GM21576 (cell line): ENCODE measurements at regions not wholly inside any gene's neighbourhood (a gene's known extent, or its start where the extent isn't known, plus 50 kb on each side); places are given as distances from the start of the nearest gene placed in this dataset.

Experiments used
- ATAC-seq: cut with Tn5 transposase; IDR thresholded peaks from one replicate; pipeline ENCODE4 v1.9.1; 2021; ENCODE audit warnings: mild to moderate bottlenecking, moderate library complexity; ENCODE audit not compliant: unreplicated experiment

DNA sequence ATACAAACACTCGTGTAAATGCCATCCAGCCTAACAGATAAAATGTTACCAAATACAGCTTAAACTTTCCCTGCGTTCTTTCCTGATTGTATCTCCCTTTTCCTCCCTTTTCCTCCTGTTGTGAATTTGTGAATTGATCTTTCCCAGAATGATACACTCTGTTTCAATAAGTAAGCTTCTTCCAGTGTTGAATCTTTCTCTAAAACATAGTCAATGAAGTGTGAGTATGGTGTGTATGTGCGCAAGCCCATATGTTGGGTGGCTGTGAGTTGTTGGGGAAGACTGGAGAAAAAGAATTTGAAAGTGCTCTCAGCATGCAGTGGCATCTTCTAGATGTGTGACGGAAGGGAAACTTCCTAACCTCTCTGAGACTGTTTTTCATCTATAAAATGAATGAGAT, 143.1 kb upstream of the KLF4 start:
- no peak for ATAC-seq

DNA sequence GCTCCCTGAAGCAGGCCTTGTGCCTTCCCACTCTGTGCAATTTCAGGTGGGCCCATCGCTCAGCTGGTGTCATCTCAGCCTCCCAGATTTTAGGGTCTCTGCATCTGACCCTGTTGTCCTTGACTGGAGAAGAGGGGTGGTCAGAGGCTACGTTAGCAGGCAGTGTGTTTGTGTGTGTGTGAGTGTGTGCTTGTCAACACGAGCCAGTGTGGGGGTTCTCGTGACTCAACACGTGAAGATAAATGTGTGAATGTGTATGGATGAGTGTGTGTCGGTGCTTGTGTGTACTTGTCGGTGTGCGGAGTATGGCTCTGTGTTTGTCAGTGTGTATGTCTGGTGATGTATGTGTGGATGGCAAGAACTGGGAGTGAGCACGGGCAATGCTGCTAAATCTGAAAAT, 142.6 kb upstream of the KLF4 start:
- no peak for ATAC-seq

DNA sequence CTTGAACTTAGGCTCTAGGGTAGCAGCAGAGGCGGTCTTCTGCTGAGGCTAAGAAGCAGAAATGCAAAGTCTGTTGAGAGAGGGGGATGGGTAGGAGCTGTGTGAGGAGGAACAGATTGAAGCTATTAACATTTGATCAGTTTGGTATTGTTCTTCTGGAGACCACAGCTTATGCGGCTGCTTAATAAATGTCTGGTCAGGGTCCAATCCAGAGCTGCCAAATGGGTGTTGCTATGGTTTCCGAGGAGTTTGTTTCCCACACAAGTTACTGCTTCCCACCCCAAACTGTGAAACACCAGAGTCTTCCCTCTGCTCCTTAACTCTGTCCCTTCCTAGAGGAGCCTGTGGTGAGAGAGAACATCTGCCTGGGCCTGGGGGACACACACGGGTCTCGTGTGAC, 142.2 kb upstream of the KLF4 start:
- ATAC-seq: no peak

DNA sequence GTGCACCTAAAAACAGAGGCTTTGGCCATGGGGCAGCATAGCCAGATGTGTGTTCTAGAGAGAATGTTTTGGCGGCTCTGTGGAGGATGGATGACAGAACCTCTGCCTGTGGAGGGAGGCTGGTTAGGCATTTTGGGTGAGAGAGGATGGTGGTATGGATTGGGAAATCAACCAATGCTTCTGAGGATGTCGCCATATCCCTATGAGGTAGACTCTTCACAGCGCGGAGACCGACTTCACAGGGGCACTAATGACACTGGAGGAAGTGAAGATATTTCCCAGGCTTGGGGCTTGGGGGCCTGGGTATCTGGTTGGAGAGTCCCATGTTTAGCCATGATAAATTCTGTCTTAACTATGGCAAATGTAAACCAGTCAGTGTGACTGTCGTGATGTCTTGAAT, 140.6 kb upstream of the KLF4 start:
- no peak for ATAC-seq

DNA sequence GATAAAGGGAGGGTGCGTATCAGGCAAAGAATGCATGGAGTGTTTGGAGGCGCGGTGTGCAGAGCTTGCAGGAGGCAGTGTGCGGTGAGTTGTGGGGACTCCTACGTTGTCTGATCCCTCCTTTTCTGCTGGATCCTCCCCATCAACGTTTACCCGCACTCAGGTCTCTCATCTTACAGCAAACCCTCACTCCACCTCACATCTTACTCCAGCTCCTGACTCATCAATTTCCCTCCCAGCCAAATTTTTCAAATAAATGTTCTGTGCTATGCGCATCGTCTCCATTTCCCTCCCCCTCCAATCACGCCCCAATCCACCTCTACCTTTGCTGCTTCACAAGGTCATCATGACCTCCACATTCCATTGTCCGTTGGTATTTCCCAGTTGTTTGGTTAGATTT, 138.9 kb upstream of the KLF4 start:
- no peak for ATAC-seq

DNA sequence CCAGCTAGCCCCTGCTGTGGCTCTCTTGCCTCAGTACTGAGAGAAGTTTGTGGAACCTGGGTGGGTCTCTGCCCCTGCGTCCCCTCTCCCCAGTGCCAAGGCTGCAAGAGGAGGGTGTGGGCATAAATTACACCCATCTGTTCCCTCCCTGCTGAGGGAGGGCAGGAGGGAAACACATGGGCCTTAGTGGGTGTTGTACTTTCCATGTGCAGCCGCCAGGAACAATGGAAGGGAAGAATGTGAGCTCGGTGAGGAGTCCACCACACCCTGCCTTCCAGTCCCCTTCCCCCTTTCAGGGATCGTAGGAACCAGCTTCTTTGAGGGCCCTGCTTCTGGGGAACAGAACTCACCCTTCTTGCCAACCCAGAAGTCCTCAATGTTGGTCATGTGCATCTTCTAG, 138.2 kb upstream of the KLF4 start:
- ATAC-seq: no peak

DNA sequence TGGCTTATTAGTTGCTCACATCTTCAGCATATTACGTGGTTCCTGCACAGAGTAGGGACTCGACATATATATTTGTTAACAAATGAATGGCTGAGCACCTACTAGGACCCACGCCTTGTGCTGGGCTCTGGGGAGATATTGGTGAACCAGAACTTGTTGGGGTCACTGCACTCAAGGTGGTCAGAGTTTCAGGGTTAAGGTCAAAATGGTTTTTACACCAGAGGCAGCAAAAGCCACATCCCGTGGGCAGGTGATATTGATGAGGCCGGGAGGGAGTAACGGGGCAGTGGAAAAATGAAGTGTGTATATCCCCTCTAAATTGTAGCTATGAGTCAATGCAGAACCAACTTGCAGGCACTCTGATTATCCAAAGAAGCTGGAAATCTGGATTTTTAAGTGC, 136.5 kb upstream of the KLF4 start:
- no peak for ATAC-seq

DNA sequence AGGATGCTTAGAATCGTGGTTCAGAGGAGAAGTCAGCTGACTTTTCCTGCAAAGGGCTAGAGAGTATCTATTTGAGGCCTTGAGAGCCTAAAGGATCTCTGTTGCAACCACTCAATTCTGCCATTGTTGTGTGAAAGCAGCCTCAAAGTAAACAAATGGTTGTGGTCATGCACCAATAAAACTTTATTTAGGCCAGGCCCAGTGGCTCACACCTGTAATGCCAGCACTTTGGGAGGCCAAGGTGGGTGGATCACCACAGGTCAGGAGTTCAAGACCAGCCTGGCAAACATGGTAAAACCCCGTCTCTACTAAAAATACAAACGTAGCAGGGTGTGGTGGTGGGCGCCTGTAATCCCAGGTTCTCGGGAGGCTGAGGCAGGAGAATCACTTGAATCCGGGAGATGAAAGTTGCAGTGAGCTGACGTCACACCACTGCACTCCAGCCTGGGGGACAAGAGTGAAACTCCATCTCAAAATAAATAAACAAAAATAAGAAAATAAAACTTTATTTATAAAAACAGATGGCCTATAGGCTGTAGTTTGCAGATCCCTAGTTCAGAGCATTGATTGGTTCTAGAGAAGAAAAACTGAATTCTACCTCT, 135.9 kb upstream of the KLF4 start:
- ATAC-seq: no peak

DNA sequence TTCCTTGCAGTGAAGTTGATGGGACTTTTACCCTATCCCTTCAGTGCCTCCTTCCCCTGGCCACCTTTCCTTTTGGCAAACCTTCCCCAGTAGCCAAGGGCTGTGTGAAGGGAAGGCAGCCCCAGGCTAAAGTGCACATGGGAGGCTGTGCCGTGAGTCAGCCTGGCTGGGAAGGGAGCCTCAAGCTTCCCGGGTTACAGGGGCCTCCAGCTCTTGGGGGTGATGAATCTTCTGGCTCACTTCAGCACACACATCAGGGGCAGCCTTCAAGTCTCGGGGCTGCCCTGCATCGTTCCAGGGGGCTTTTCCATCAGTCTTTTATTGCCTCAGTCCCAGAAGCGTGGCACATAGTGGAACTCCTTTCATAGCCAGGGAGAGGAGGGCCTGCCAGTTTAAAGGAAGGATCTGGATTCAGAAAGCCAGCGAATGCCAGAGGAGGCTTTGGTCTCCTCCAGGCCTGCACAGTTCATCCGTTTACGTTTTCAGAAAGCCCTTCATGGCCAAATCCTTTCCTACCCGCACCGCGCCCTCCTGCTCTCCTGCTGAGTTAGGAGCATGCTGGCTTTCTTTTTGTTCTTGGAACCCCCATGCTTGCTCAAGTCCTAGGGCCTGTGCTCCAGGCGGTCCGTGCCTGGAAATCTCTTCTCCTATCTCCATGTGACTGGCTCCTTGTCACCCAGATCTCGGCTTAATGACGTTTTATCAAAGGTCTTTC, 134.8 kb upstream of the KLF4 start:
- no peak for ATAC-seq

DNA sequence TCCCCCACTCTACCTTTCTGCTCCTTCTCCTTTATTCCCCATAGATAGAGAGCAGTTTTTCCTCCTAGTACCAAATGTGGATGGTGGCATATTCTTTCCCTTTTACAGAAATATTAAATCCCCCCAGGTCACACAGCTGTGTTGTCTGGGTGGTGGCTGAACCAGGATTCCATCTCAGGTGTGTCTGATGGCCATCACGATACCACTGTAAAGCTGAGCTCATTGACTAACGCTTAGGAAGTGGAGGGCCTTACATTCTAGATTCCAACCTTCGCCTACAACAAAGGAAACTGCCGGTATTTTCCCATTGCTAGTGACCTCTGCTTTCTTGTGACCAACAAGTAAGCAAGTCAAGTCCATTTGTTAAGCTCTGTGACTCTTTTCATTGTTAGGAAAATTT, 131.9 kb upstream of the KLF4 start:
- ATAC-seq: no peak

DNA sequence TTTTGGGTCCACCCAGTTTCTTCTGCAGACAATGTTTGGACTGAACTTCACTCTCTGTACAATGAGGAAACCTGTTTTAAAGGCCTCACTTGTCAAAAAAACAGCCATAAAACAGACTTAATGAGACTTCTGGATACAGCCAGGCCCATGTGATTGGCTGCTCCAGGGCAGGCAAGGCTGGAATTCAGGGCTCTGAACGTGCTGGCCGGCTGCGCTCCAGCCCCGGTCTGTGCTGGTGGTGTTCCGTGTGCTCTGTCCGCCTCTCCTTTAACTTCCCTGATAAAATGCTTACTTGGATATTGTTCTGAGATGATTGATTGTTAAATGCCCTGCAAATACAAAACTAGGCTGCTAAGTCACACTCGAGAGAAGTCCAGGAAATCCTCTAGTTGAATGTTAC, 131.2 kb upstream of the KLF4 start:
- ATAC-seq: no peak

DNA sequence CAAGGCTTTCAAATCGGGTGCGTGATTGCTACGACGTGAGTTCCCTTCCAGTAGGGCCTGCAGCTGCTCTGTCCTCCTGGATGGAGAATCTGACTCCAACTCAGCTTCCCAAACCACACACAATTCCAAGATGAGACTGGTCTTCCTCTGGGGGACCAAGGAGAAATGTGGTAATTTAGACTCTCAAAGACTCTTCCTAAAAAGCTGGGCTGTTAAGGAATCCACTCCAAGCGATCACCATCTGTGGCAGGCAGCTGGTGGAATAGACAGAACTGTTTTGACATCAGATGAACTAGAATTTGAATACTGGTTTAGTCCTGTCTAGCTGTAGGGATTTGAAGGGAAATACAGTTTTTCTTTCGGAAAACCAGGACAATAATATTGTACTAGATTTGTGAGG, 130.7 kb upstream of the KLF4 start:
- no peak for ATAC-seq

DNA sequence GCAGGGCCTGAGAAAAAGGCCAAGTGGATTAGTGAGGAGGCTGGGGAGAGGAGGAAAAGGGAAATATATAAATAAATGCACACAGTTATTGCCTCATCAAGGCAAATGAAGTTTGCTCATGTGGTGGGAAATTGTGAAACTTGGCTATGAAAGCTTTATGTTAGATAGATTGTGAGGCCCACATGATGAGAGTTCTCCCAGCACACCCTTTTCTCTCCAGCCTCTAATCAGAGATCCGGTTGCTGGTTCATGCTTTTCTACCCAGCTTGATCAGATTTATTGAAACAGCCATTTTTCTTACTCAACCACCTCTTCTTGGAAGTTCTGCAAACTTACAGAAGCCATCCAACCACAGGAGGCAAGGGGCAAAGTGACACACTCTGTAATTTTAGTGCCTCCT, 125.8 kb upstream of the KLF4 start:
- no peak for ATAC-seq

DNA sequence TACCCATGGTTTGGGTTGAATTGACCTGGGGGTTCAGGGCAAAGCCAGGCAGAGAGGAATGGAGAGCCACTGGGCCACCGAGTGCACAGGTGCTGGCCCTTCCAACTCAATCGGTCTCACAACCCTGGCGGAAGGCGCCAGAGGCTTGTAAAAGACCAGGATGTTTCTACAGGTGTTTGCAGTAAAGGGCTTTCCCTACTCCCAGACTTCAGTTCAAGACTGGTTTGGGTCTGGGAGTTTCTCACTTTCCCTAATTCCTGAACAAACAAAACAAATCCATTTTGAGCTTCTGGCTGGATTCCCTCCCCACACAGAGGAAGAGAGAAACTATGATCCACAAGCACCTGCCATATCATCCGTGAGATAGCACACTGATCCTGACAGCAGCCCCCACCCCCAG, 125.2 kb upstream of the KLF4 start:
- no peak for ATAC-seq

DNA sequence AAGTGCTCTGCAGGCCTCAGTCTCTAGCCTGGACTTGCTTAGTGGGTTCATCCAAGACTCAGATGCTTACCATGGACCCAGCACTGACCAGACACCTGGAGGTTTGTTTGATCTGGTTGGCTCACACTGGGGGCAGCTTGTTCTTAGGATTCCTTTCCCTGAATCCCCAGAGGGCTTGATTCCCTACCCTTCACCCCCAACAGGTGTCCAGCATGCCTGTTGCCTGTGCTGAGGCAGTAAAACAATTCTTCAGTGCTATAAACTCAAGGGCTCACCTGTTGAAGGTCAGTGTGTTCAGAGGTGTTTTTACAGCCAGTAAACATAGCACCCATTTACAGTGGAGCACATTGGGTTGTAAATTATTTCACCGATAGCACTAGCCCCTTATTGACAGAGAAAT, 123.8 kb upstream of the KLF4 start:
- no peak for ATAC-seq

DNA sequence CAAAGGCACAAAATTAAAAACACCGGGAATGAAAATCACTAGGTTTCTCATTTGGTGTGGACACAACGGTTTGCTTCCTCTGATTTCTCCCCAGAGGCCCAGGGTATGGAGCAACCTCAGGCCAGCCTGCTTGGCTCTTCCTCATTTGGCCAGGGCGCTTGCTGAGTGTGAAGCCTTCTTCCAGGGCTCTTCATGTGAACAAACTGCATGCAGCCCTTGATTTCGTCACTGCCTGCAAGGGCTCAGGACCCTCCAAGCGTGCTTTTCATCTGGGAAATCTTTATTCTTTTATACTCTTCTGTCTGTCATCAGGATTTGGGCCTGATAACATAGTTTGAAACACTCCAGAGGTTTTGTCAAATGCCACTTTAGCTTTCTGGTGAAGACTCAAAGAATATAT, 122.6 kb upstream of the KLF4 start:
- ATAC-seq: no peak

DNA sequence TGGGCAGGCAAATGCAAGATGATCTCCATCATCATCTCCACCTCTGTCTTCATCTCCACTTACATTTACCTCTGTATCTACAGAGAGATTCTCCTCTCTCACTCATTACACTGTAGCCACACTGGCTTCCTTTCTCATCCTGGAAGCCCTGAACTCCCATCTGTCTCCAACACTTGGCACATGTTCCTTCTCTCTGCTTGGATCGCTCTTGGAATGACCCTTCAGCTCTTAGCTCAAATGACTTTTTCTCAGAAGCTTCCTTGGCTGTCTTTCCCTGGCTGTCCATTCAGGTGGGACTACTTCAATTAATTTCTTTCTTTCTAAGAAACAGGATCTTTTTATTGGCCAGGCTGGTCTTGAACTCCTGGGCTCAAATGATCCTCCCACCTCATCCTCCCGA, 120.0 kb upstream of the KLF4 start:
- no peak for ATAC-seq

DNA sequence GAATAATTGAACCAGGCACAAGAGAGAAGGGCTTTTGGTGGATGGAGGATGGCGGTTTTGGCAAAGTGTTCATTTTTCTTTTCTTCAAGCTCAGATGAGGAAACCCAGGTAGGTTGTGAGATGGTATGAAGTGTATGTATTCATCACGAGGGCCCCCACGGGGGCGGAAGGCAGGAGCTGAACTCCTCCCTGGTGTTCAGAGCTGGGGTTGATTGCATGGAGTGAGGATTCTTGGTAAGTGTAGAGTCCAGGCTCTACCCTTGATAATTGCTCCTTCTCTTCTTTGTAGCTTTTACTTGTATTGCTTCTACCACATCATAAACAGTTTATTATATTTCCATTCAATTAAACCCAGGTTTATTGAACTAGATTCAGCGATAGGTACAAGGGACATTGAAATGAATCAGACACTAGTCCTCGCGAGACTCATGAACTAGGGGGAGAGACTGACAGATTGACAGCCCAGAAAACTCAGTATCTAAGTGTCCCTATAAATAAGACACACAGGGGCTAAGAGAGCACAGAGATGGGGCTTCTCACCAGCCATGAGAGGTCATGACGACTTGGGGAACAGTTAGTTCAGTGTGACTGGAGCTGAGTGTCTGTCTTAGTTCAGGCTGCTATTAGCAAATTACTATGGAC, 116.7 kb upstream of the KLF4 start:
- ATAC-seq: no peak

DNA sequence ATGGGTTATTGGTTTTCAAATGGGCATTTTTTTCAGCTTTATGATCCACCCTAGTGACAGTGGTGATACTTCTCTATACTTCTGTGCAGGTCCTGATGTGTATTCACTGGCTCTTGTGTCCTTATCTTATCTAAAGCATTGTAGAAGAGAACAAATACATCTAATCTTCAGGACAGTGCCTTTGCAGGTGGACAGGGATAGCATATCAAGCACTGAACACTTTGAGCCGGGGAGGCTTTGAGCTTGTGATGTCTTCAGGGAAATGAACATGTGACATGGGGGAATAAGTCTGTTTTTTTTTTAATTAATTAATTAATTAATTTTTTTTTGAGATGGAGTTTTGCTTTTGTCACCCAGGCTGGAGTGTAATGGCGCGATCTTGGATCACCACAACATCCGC, 115.5 kb upstream of the KLF4 start:
- ATAC-seq: no peak

DNA sequence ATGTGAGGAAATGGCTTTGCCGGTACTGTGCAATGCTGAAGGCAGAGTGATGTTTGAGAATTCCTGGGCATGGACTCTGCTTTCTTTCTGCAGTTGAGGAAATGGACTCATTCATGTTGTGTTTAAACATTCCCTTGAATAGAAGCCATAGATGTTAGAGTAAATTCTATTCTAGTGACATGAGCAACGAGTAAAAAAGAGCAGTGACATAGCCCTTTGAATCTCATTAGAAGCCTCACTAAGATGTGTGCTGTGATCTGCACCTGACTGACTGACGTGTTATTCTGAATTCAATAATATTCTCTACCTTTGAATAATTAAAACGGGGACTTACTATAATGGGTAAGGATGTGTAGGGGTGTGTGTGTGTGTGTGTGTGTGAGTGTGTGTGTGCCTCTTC, 113.7 kb upstream of the KLF4 start:
- no peak for ATAC-seq

DNA sequence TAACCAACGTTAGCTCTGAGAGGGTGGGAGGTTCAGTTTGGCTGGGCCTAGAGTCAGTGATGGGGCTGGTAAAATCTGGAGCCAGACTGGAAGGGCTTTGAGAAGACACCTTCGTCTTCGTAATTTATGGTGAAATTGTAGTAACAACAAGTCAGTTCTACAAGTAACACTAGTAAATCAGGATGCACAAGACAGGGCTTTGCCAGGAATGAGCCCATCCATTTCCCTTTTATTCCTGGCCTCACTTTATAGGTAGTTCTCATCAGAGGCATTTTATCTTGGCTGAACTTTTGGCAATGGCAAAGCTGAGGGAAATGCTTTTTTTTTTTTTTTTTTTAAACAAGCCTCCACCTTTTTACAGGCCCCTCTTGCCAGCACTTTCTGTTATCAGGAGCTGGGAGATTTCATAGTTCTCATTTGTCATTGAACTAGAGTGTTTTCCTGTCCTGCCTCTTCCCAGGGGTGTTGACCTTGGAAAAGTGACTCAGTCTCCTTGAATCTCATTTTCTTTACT, 110.5 kb upstream of the KLF4 start:
- ATAC-seq: no peak

DNA sequence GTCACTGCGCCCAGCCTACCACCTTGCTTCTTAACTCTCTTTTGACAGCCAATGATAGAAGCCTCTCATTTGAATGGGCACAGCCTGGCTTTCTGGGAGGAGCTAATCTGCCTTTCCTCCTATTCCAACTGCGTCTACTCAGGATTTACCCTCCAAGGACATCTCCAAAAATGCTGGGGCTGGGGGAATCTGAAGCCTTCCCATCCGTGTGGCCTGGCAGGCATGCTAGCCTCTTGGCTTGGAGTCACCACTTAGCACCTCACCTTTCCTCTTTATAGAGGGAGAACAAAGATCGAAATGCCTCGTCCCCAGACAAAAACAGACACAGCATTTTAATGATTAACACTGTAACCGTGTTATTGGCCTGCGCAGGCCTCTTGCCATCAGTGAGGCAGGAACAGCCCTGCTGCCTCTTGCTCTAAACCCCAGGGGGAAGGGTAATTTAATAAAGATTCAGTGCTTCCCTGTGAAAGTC, 108.2 kb upstream of the KLF4 start:
- ATAC-seq: no peak
